Superior temporal gyrus (tissue), 1 donor: ENCODE measurements at regions not wholly inside any gene's neighbourhood (a gene's known extent, or its start where the extent isn't known, plus 50 kb on each side); places are given as distances from the start of the nearest gene placed in this dataset.
"Not testable (repeated sequence)": the region's sequence is repeated elsewhere in the genome, so short reads cannot be mapped to it uniquely, and the experiment has no call there.

Experiments
- DNase-seq: peaks from one replicate; pipeline ENCODE4 v3.0.0-alpha.2; 2016; ENCODE audit errors: extremely low spot score

DNA sequence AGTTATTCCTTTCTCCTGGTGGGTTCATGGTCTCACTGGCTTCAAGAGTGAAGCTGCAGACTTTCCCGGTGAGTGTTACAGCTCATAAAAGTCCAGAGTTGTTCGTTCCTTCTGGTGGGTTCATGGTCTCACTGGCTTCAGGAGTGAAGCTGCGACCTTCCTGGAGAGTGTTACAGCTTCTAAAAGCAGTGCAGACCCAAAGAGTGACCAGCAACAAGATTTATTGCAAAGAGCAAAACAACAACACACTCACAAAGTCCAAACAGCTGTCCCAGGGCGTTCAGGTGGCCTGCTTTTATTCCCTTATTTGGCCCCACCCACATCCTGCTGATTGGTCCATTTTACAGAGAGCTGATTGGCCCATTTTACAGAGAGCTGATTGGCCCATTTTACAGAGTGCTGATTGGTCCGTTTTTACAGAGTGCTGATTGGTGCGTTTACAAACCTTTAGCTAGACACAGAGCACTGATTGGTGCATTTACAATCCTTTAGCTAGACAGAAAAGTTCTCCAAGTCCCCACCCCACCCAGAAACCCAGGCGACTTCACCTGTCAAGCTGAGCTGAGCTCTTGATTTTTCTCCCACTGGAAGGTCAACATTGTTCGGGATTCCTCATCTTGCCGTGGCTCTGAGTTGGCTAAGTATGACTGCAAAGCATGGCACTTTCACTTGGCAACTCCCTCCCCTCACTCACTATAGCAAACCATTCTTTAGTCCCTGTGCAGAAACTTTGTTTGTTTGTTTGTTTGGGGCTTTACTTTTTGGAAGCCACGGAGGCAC lies 87.3 kb upstream of the EEPD1 start:
- not testable (repeated sequence) for DNase-seq

DNA sequence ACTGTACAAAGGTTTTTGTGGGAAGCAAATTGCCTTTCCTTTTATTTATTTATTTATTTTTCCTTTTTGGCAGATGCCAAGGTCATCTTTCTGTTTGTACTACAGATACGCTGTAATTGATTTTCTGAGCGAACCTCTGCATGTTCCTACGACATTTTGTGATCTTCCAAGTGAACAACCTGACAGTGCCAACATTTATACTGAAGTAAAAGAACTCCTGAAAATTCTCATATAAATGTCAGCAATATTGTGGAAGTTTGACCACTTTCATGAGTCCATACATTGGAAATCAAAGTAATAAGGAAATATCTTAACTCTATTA lies 86.8 kb upstream of the EEPD1 start:
- DNase-seq: no peak

DNA sequence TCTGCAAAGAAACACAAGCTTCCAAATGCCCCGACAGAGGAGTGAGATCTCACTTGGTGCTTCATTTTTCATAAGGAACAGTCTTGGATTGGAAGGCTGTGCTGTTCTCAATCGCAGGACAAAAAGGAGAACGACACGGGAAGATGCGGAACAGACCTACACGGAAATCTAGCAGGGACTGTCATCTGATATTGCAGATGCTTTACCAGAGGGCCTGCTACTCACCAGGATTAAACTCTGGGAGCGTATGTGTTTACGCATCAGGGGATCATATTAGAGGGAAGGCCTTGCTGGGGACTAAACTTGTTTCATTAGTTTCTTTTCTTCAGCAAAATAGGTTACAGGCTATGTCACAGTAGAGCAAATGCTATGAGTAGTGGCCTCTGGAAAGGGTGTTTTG lies 82.8 kb upstream of the EEPD1 start:
- no peak for DNase-seq

DNA sequence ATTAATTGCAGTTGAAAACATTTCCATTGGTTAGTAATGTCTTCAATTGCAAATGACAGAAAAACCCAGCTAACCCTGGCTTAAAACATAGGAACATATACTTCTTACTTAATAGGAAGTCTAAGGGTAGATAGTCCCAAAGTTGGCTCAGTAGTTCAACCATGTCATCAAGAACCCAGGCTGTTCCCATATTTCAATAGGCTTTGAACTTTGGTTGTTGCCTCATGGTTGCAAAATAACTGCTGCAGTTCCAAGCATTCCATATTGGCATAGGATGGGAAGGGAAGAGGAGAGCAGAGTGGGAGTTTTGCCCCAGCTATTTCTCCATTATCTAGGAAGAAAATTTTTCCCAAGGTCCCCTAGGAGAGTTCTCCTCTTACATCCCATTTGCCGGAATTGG lies 81.4 kb upstream of the EEPD1 start:
- no peak for DNase-seq

DNA sequence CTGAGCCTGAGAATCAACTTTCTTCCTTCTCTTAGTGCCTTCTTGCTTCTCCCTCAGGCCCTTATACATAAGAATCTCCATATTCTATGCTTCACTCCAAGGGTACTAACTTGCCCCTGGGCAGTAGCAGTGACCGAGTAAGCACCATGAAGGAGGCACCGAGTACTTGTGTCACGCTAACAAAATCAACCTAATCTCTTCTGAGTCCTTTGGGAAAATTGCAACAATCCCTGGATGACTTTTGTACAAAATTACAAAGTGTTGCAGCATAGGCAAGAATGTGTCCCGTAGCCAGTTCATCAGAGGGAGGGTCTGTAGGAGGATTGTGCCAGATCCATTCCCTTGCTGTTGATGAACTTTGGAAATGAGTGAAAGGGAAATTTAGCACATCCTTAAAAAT lies 80.4 kb upstream of the EEPD1 start:
- DNase-seq: no peak

DNA sequence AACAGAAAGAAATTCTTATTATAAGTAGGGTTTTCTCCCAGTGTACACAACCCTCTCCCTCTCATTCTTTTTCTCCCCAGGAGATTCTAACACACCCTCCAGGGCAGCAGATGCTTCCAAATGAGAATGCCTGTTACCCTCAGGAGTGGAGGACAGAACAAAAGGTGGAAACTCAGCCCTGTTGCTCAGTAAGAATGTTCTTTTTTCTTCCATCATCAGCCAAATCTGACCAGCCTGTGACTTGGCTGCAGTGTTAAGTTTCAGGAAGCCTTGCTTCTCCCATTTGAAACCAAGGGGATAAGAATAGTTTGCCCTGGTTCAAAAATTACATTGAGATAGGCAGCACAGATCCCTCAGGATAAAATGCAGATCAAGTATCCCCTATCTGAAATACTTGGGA lies 77.5 kb upstream of the EEPD1 start:
- no peak for DNase-seq

DNA sequence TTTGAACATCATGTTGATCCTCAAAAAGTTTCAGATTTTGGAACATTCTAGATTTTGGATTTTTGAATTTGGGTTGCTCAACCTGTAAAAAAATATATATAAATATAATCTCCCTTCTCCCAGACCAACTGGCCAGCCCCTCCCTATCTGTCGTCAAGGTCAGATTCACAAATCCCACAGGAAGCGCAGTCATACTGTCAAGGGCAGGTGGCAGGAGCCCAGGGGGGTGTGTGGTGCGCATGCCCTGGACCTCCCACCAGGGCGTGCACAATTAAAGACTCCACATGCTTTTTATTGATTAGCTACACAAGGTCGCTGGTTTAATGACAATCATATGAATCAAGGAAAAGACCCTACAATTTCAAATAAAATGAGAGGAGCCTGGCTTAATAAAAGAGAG lies 77.0 kb upstream of the EEPD1 start:
- DNase-seq: no peak

DNA sequence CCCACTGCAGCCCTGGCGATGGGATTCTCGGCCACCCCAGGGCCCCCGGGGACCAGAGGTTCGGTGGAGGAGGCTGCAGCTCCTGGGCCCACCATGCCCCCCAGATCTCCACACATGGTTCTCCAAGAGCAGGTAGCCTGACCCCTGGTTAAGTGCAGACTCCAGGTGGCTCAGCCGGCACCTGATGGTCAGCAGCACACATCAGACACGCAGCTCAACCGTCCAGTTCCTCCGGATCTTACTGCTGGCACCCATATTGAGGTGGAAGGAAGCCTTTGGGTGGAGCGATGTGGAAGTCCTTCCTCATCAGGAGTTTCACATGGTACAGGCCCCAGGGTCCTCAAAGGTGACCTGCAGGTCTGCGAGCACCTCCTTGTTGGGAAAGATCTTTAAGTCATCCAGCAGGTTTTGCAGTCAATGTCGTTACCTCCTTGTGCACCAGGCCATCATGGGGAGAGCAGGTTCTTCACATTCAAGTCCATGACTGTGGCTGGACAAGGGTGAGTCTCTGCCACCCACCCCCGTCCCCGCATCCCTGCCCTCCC lies 74.2 kb upstream of the EEPD1 start:
- no peak for DNase-seq

DNA sequence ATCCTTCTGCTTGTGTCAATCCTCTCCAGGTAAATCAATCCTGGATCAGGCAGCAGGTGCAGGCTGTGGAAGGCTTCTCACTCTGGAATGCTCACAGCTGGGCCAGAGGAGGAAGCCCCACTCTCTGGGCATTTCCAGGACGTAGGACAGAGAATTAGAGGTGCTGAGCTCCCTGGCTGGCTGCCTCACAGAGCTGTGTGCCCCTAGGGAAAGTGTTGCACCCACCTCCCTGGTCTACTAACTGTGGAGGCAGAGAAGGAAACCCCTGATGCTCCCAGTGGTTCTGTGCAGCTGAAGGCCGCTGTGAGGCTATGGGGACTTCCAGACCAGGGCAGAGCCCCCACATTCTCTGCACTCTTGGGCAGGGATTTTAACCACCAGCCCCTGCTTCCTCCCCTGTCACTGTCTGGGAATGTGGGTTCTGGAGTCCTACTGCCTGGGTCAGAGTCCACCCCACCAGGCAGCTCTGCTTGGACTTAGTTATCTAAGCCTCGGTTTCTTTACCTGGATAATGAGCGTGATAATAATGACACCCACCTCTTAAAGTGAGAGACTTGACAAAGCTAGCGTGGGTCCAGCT lies 73.5 kb upstream of the EEPD1 start:
- DNase-seq: no peak

DNA sequence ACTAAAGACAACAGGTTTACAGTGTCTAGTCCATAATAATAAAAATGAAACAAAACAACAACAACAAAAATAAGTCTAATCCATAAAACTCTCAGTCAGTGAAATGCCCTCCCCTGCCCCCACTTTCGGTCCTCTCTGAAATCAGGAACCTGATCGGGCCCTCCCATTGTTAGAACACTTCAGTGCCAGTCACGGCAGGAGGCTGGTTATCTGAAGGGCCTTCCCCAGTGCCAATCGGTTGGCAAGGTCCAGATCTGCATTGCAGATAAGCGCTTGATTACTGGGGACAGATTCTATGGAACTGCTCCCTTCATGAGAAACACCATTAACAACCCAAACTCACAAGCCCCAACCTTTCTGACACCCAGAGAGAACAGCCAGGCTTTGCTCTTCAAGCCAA lies 72.2 kb upstream of the EEPD1 start:
- no peak for DNase-seq

DNA sequence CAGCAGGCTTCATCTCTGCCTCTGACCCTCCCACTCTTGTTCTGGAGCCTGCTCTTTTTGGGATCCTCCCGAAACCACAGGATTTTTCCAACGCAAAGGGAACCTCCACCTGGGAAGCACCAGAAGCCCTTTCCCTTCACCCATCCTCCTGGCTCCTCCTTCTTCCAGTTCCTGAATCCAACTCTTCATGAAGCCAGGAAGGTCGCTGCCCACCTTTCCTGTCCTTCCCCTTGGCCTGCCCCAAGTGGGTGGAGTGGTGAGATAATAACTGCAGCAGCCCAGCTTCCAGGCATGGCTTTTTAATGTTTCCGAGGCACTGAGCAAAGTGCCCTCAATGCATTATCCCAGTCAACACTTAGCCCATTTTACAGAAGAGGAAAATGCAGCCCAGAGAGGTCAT lies 70.8 kb upstream of the EEPD1 start:
- DNase-seq: no peak

DNA sequence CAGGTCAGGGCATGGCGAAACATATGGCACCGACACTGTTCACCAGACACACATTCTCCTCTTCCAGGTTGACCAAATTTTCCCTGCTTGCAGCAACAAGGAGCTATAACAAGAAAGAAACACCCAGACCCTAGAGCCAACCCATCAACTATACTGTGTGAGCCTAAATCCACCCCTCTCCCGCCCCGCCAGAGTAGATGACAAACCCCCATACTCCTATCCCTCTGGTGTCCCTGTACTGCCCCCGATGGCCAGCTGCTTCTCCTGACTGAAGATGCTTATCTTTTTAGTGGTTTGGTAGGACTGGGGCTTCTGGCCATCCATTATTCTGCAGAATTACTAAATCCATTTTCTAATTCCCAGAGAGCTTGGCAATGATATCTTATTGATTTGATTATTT lies 70.1 kb upstream of the EEPD1 start:
- no peak for DNase-seq

DNA sequence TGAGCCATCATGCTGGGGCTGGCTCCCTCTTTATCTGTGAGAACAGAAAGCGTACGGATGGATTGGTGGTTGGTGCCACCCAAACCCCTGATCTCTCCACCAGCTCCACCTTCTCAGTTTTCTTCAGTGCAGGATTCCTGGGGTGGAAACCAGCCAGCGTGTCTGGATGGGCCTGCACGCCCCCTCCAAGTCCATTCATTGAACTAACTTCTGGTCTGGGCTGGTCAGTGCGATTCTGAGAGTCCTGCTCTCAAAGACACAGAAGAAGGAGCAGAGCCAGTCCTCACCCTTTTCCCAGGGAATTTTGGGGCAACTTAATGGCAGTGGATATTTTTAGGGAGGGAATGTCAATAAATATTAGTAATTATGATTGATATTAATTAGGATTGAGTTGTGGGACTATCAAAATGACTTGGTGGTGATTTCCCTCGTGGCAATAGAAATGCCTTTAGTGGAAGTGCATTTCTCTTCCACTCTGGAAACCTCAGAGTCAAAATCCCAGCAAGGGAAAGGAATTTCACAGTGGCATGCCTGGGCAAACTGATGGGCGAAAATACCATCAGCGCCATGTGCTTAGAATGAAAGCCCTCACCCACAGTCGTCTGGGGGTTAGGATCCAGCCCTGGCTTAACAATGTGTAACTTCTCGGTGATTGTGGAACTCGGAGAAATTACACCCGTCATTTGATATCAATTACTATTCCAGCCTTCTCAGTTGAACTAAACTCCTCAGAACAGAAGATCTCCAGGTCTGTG lies 69.3 kb upstream of the EEPD1 start:
- DNase-seq: no peak

DNA sequence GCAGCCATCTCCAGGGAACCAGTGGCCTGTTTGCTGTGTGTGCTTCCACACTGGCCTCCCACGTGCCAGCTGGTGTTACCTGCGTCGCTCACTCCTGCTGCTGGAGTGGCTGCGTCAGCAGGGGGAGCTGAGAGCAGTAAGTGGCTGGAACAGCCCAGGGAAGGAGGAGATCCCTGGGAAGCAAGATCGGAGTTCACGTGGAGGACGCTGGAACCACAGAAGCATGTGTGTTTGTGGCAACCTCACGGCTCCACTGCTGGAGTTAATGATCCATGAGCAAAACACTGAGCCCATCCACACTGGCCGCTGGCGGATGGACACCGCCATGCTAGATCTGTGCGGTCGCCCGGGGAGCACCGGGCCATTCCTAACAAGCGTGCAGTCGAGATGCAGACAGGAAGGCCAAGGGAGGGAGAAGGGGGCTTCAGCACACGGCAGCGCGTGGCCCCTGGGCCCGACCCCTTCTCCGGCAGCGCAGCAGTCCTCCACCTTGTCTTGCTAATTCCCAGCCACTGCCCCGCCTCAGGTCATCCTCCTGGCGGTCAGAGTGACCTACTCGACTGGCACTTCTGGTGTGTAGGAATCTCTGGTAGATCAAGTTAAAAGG lies 68.5 kb upstream of the EEPD1 start:
- peak; percentile 23 for DNase-seq

DNA sequence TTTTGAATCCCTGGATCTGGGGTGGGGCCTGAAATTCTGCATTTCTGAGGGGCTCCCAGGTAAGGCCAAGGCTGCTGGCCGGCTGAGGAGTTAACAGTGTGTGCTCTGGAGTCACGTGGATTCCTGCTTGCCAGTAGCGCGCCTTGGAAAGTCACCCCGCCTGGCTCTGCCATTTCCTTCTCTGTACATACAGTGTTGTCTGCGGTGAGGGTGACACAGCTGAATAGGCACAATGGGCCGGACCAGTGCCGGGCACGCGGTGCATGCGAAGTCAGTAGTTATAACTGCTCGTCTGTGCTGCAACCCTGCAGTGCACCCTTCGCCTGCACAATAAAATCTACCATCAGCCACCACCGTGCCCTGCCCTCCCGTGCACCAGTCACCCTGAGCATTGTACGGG lies 68.0 kb upstream of the EEPD1 start:
- DNase-seq: no peak

DNA sequence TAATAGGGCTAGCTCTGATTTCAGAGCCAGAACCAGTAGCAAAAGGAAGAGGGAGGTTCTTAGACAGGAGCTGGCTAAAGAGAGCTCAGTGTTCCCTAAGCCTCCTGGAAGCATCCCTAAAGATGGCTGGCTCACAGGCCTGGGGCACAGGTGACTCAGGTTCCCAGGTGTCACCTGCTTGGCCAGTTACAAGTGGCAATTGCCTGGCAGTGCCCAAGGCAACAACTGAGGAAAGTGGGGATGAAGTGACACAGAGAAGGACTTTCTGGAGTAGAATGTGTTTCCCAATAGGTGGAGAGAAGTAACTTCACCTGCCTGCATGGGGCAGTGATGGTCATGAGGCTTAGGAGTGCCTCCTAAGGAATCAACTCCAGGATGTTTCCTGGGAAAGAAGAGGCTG lies 66.5 kb upstream of the EEPD1 start:
- no peak for DNase-seq

DNA sequence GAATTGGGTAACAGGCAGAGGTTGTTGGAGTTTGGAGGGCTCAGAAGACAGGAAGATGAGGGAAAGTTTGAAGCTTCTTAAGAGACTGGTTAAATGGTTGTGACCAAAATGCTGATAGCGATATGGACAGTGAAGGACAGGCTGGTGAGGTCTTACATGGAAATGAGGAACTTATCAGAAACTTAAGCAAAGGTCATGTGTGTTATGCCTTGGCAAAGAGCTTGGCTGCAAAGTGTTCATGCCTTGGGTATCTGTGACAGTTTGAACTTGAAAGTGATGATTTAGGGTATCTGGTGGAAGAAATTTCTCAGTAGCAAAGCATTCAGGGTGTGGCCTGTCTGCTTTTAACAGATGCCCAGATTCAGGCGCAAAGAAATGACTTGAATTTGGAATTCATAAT lies 64.5 kb upstream of the EEPD1 start:
- DNase-seq: no peak

DNA sequence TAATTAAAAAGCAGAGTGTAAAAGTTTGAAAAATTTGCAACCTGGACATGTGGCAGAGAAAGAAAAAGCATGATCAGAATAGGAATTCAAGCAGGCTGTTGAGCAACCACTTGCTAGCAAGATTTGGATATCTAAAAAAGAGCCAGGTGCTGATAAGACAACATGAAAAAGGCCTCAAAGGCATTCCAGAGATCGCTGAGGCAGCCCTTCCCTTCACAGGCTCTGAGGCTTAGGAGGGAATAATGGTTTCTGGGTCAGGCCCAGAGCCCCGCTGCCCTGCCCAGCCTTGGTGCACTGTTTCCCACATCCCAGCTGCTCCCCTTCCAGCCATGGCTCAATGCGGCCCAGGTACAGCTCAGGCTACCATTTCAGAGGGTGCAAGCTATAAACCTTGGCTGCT lies 64.1 kb upstream of the EEPD1 start:
- no peak for DNase-seq

DNA sequence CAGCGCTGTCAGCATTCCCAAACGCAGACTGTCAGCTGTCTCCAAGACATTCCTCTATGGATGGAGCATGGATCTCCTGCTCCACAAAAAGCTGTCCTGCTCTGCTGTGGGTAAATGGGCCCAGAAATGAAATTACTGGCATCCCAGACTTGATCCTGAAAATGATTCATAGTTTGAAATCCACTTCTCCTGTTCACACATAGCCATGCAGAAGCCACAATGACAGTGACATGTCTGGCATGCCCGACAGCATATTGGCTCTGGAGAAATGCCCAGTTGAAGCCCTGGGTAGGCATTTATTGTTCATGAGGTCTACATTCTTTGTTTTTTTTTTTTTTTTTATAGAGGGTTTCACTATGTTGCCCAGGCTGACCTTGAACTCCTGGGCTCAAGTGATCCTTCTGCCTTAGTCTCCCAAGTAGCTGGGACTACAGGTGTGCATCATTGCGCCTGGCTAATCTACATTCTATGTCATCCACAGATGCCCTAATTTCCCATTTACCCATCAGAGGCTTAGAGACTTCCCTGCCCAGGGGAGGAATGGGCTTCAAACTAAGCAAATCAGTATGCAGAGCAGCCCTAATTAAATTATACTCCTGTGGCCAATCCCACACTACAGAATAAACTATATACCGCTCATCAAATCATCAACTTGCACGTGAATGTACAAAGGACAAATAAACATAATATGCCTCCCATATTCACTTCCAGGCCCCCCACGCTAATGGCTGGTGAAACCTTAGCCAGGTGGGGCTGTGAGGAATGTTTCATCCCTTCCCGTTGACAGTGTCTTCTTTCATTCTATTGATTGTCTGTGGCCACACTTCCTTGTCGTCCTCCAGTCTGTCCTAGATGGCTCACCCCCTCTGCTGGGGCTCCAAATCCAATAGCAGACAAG lies 61.8 kb upstream of the EEPD1 start:
- DNase-seq: no peak

DNA sequence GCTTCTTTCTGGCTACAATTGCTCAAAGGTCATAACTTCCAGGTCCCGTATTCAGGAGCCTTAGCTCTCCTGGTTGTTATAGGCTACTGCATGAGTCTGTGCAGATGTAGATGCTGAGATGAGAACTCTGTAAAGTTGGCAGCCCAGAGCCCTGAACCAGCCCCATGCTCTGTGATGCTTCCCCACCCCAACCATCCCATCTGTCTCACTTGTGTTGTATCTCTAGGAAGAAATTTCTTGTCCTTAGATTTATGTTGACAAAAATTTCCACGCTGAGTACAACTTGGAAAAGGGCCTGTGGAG lies 61.2 kb upstream of the EEPD1 start:
- no peak for DNase-seq

DNA sequence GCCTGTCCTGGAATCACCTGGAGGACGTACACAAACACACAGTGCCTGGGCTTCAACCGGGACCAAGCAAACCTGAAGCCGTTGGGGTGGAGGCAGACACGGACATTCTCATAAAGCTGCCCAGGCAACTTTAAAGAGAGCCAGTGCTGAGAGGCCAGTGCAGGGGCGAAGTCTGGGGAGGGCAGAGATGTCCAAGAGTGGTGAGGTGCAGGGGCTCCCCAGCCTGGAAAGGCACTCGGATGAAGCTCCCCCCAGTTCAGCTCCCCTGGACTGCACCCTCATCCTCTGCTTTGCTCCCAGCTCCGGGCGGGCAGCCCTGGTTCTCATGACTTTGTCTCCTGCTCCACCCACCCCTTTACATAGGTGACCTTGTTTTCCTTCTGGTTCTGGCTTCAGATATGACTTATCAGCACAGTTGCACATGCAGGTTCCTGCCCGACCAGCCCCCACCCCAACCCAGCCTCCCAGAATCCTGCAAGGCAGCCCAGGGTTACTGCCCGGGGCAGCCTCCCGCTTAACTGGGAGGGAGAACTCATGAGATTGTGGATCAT lies 60.8 kb upstream of the EEPD1 start:
- DNase-seq: no peak
